ENCODE measurements at regions not wholly inside any gene's neighbourhood (a gene's known extent, or its start where the extent isn't known, plus 50 kb on each side); places are given as distances from the start of the nearest gene placed in this dataset.
A peak's percentile ranks its signal among the peaks of the same experiment; 100 is the strongest.

DNA sequence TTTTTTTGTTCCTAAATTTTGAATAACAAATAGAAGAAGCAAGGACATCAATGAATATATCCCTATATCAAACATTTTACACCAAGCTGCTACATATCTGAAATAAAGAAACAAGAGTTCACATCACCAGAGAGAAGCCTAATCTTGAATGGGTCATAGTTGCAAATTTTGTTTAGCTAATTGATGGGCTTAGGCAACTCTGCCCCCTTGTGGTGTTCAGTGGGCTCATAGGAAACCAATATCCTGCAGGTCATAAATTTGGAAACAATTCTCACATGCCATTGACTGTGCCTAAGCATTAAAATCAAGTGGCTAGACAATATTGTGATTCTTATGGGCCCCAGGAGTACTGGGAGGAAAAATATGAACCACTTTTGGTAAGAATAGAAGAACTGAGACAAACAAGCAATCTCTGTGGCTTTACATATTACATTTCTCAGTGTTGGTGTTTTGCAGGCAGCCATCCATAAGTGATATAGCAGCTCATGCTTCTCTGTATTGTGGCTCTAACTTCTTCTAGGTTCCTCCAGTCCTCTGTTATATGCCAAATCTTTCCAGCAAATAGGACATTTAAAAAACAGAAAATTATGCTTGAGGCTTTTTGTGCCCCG, 1262.8 kb upstream of the PRMT6 start:
- Histone ChIP-seq H3K27ac (ENCODE audit: low read depth, low read length, poor library complexity, severe bottlenecking) (no peak overlapping the region), H3K36me3 (ENCODE audit: insufficient read depth, low read length, poor library complexity, severe bottlenecking) (no peaks in the 10 kb centered on the region), H3K27me3 (replicated peaks; ENCODE audit: insufficient read depth, low read depth, low read length, poor library complexity) (no peaks in the 10 kb centered on the region), H3K4me3 (ENCODE audit: low read depth, low read length, poor library complexity, severe bottlenecking) (no peak overlapping the region), H3K9me3 (ENCODE audit: low read depth, low read length, poor library complexity, severe bottlenecking) (no peaks in the 10 kb centered on the region), H3K4me1 (ENCODE audit: insufficient read depth, low read length, poor library complexity, severe bottlenecking) (no peaks in the 10 kb centered on the region)
- TF ChIP-seq, protein P1, sequence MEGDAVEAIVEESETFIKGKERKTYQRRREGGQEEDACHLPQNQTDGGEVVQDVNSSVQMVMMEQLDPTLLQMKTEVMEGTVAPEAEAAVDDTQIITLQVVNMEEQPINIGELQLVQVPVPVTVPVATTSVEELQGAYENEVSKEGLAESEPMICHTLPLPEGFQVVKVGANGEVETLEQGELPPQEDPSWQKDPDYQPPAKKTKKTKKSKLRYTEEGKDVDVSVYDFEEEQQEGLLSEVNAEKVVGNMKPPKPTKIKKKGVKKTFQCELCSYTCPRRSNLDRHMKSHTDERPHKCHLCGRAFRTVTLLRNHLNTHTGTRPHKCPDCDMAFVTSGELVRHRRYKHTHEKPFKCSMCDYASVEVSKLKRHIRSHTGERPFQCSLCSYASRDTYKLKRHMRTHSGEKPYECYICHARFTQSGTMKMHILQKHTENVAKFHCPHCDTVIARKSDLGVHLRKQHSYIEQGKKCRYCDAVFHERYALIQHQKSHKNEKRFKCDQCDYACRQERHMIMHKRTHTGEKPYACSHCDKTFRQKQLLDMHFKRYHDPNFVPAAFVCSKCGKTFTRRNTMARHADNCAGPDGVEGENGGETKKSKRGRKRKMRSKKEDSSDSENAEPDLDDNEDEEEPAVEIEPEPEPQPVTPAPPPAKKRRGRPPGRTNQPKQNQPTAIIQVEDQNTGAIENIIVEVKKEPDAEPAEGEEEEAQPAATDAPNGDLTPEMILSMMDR (conservative IDR thresholded peaks at IDR 0.05; ENCODE audit: low read depth, low read length) = peak; percentile 88
- no peak for TF ChIP-seq EZH2 (IDR thresholded peaks at IDR 0.05; ENCODE audit: borderline replicate concordance, low read depth, low read length, poor library complexity, severe bottlenecking)
- ChIA-PET POLR2A (ENCODE audit: low non-redundant PET) (interaction anchor here (0.7 kb wide), 1 partner anchor 665 kb away, joined by 3 read pairs; no protein-coding TSS in a partner anchor), CTCF (interaction anchor here (0.6 to 1.0 kb wide), 4 partner anchors 19 to 1145 kb away, joined by 3 to 4 read pairs (median 4); no protein-coding TSS in a partner anchor)
- intact Hi-C loops (cut with micrococcal nuclease; ENCODE audit: unreplicated experiment) = loop anchor here (2.0 to 5.0 kb wide), 3 partner anchors 1013 to 1846 kb away; no protein-coding TSS in a partner anchor
- no TSS peak for BruUV-seq (replicated peaks)
- DNase-seq (ENCODE audit: low spot score) = peak; percentile 73

DNA sequence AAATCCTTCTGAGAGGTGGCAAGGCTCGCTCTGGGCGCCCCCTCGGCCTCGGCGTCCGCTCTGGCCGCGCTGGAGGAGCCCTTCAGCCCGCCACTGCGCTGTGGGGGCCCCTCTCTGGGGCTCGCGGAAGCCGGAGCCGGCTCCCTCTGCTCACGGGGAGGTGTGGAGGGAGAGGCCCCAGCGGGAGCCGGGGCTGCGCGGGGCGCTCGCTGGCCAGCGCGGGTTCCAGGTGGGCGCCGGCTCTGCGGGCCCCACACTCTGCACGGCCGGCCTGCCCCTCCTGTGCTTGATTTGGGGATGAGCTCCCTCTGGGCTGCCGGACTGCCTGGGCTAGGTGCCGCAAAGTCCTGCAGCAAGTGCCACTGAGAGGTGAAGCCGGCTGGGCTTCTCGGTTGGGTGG, 1260.7 kb upstream of the PRMT6 start:
- ChIA-PET CTCF (no interaction called here), POLR2A (ENCODE audit: low non-redundant PET) (no interaction called here)
- no peak for DNase-seq (ENCODE audit: low spot score)
- Histone ChIP-seq H3K27ac (ENCODE audit: low read depth, low read length, poor library complexity, severe bottlenecking) (no peak overlapping the region), H3K4me3 (ENCODE audit: low read depth, low read length, poor library complexity, severe bottlenecking) (no peak overlapping the region), H3K36me3 (ENCODE audit: insufficient read depth, low read length, poor library complexity, severe bottlenecking) (no peaks in the 10 kb centered on the region), H3K4me1 (ENCODE audit: insufficient read depth, low read length, poor library complexity, severe bottlenecking) (no peaks in the 10 kb centered on the region), H3K9me3 (ENCODE audit: low read depth, low read length, poor library complexity, severe bottlenecking) (no peaks in the 10 kb centered on the region), H3K27me3 (replicated peaks; ENCODE audit: insufficient read depth, low read depth, low read length, poor library complexity) (no peaks in the 10 kb centered on the region)
- TF ChIP-seq, protein P1 (conservative IDR thresholded peaks at IDR 0.05; ENCODE audit: low read depth, low read length) = no peak
- no peak for TF ChIP-seq EZH2 (IDR thresholded peaks at IDR 0.05; ENCODE audit: borderline replicate concordance, low read depth, low read length, poor library complexity, severe bottlenecking)
- intact Hi-C loops (cut with micrococcal nuclease; ENCODE audit: unreplicated experiment) = no loop called here
- BruUV-seq (replicated peaks) = no TSS peak

DNA sequence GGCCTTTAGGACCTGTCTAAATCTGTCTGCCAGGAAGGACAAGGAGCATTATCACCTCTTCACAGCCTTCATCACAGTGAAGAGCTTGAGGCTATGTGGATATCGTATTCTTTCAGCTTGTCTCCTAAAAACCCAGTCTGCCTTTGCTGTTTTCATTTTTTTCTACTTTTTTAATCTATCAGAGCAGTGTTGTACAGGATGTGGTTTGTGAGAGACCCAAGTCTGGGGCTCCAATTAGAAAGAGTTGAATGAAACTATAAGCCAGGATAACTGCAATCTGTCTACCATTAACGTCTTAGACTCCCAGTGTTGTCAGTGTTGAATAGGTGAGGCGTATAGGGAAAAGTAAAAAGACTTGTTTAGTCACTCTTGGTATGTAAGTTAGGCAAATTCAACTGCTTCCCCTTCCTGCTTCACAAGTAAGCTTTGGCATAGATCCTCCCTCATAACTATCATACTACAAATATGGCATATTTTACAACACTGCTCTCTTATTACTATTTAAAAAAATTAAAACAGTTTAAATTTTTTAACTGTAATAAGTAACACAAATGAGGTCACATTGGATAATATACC, 1225.8 kb upstream of the PRMT6 start:
- ChIA-PET POLR2A (ENCODE audit: low non-redundant PET) (no interaction called here), CTCF (no interaction called here)
- TF ChIP-seq EZH2 (IDR thresholded peaks at IDR 0.05; ENCODE audit: borderline replicate concordance, low read depth, low read length, poor library complexity, severe bottlenecking) = no peak
- TF ChIP-seq, protein P1 (conservative IDR thresholded peaks at IDR 0.05; ENCODE audit: low read depth, low read length) = no peak
- Histone ChIP-seq H3K36me3 (ENCODE audit: insufficient read depth, low read length, poor library complexity, severe bottlenecking) (no peaks in the 10 kb centered on the region), H3K4me3 (ENCODE audit: low read depth, low read length, poor library complexity, severe bottlenecking) (no peak overlapping the region), H3K27ac (ENCODE audit: low read depth, low read length, poor library complexity, severe bottlenecking) (no peak overlapping the region), H3K27me3 (replicated peaks; ENCODE audit: insufficient read depth, low read depth, low read length, poor library complexity) (no peaks in the 10 kb centered on the region), H3K4me1 (ENCODE audit: insufficient read depth, low read length, poor library complexity, severe bottlenecking) (no peaks in the 10 kb centered on the region), H3K9me3 (ENCODE audit: low read depth, low read length, poor library complexity, severe bottlenecking) (no peaks in the 10 kb centered on the region)
- intact Hi-C loops (cut with micrococcal nuclease; ENCODE audit: unreplicated experiment) = no loop called here
- no TSS peak for BruUV-seq (replicated peaks)
- no peak for DNase-seq (ENCODE audit: low spot score)

Data from A673 (cell line).